ENCODE measurements at regions not wholly inside any gene's neighbourhood (a gene's known extent, or its start where the extent isn't known, plus 50 kb on each side); places are given as distances from the start of the nearest gene placed in this dataset.

GRCh38 chr13:80284290-80284689 is 56.6 kb downstream of the SPRY2 start:
- H3K27ac Mint-ChIP-seq, result no peak overlapping the region
- DNase-seq, result no peak
- no peaks in the 10 kb centered on the region for H3K4me1 Mint-ChIP-seq
- ATAC-seq, result no peak
- H3K9me3 Mint-ChIP-seq, result no peaks in the 10 kb centered on the region
- no peaks in the 10 kb centered on the region for H3K27me3 Mint-ChIP-seq
- no peak overlapping the region for H3K4me3 Mint-ChIP-seq

GRCh38 chr13:80278706-80279105 is 62.2 kb downstream of the SPRY2 start:
- no peaks in the 10 kb centered on the region for H3K4me1 Mint-ChIP-seq
- no peak overlapping the region for H3K27ac Mint-ChIP-seq
- no peak for ATAC-seq
- H3K9me3 Mint-ChIP-seq, result peaks cover 0 to 5% of the 10 kb centered on the region in 2 donors
- no peaks in the 10 kb centered on the region for H3K27me3 Mint-ChIP-seq
- no peak overlapping the region for H3K4me3 Mint-ChIP-seq
- DNase-seq, result no peak

GRCh38 chr13:80276371-80277289 is 64.3 kb downstream of the SPRY2 start:
- peaks cover 0 to 5% of the 10 kb centered on the region in 2 donors for H3K9me3 Mint-ChIP-seq
- H3K27me3 Mint-ChIP-seq, result no peaks in the 10 kb centered on the region
- ATAC-seq (no peak), DNase-seq (no peak)
- no peak overlapping the region for H3K27ac Mint-ChIP-seq
- H3K4me1 Mint-ChIP-seq, result no peaks in the 10 kb centered on the region
- H3K4me3 Mint-ChIP-seq, result no peak overlapping the region

- no peaks in the 10 kb centered on the region for H3K27me3 Mint-ChIP-seq
- no peak for ATAC-seq
- H3K27ac Mint-ChIP-seq, result no peak overlapping the region
- DNase-seq, result no peak
- H3K4me3 Mint-ChIP-seq, result no peak overlapping the region
- H3K9me3 Mint-ChIP-seq, result peaks cover 0 to 5% of the 10 kb centered on the region in 2 donors
- H3K4me1 Mint-ChIP-seq, result no peaks in the 10 kb centered on the region
These were observed 66.3 kb downstream of the SPRY2 start for GRCh38 chr13:80274643-80275042.

- Mint-ChIP-seq H3K27me3 (no peaks in the 10 kb centered on the region), H3K4me1 (no peaks in the 10 kb centered on the region), H3K9me3 (peaks cover 0 to 5% of the 10 kb centered on the region in 2 donors), H3K4me3 (no peak overlapping the region), H3K27ac (peak overlapping the region in 1 of 2 donors; percentile 19)
- no peak for DNase-seq
- no peak for ATAC-seq
These were observed 67.2 kb downstream of the SPRY2 start for GRCh38 chr13:80273718-80274117.

- no peak overlapping the region for H3K4me3 Mint-ChIP-seq
- peaks cover 7 to 18% of the 10 kb centered on the region in 2 donors for H3K9me3 Mint-ChIP-seq
- ATAC-seq, result no peak
- no peaks in the 10 kb centered on the region for H3K4me1 Mint-ChIP-seq
- DNase-seq, result no peak
- H3K27me3 Mint-ChIP-seq, result peaks cover 10% of the 10 kb centered on the region
- H3K27ac Mint-ChIP-seq, result no peak overlapping the region
These were observed 75.6 kb downstream of the SPRY2 start for GRCh38 chr13:80265348-80265747.

GRCh38 chr13:80263745-80264513 is 77.0 kb downstream of the SPRY2 start:
- Mint-ChIP-seq H3K27me3 (peaks cover 10% of the 10 kb centered on the region), H3K4me3 (no peak overlapping the region), H3K27ac (no peak overlapping the region), H3K4me1 (no peaks in the 10 kb centered on the region), H3K9me3 (peaks cover 7 to 18% of the 10 kb centered on the region in 2 donors)
- no peak for DNase-seq
- ATAC-seq, result no peak

- Mint-ChIP-seq H3K27ac (no peak overlapping the region), H3K9me3 (peaks cover 7 to 18% of the 10 kb centered on the region in 2 donors), H3K4me3 (no peak overlapping the region), H3K27me3 (peaks cover 10% of the 10 kb centered on the region), H3K4me1 (no peaks in the 10 kb centered on the region)
- ATAC-seq (no peak), DNase-seq (no peak)
These were observed 78.8 kb downstream of the SPRY2 start for GRCh38 chr13:80262051-80262695.

GRCh38 chr13:80259159-80259558 is 81.8 kb downstream of the SPRY2 start:
- peaks cover 3 to 15% of the 10 kb centered on the region in 2 donors for H3K9me3 Mint-ChIP-seq
- no peak overlapping the region for H3K4me3 Mint-ChIP-seq
- no peak overlapping the region for H3K27ac Mint-ChIP-seq
- H3K4me1 Mint-ChIP-seq, result no peaks in the 10 kb centered on the region
- ATAC-seq, result no peak
- DNase-seq, result no peak
- peaks cover 10% of the 10 kb centered on the region for H3K27me3 Mint-ChIP-seq

- Mint-ChIP-seq H3K4me3 (no peak overlapping the region), H3K27ac (no peak overlapping the region), H3K4me1 (no peaks in the 10 kb centered on the region), H3K9me3 (no peaks in the 10 kb centered on the region), H3K27me3 (no peaks in the 10 kb centered on the region)
- DNase-seq, result no peak
- no peak for ATAC-seq
These were observed 84.5 kb downstream of the SPRY2 start for GRCh38 chr13:80256352-80256932.

GRCh38 chr13:80255946-80256345 is 85.0 kb downstream of the SPRY2 start:
- H3K4me3 Mint-ChIP-seq, result no peak overlapping the region

GRCh38 chr13:80251403-80251802 is 89.5 kb downstream of the SPRY2 start:
- no peaks in the 10 kb centered on the region for H3K9me3 Mint-ChIP-seq
- no peak for DNase-seq
- ATAC-seq, result no peak
- H3K4me3 Mint-ChIP-seq, result no peak overlapping the region
- H3K4me1 Mint-ChIP-seq, result no peaks in the 10 kb centered on the region
- no peak overlapping the region for H3K27ac Mint-ChIP-seq
- H3K27me3 Mint-ChIP-seq, result no peaks in the 10 kb centered on the region

More at GRCh38 chr13:80255946-80256345, 85.0 kb downstream of the SPRY2 start:
- no peaks in the 10 kb centered on the region for H3K27me3 Mint-ChIP-seq
- H3K27ac Mint-ChIP-seq, result peak overlapping the region in 1 of 2 donors; percentile 66
- H3K9me3 Mint-ChIP-seq, result no peaks in the 10 kb centered on the region
- DNase-seq (no peak), ATAC-seq (no peak)
- no peaks in the 10 kb centered on the region for H3K4me1 Mint-ChIP-seq

GRCh38 chr13:80250213-80250810 is 90.6 kb downstream of the SPRY2 start:
- Mint-ChIP-seq H3K4me1 (no peaks in the 10 kb centered on the region), H3K27ac (no peak overlapping the region), H3K27me3 (no peaks in the 10 kb centered on the region), H3K9me3 (no peaks in the 10 kb centered on the region), H3K4me3 (no peak overlapping the region)
- no peak for DNase-seq
- no peak for ATAC-seq

- no peak overlapping the region for H3K4me3 Mint-ChIP-seq
- ATAC-seq, result no peak
- no peaks in the 10 kb centered on the region for H3K9me3 Mint-ChIP-seq
- no peaks in the 10 kb centered on the region for H3K27me3 Mint-ChIP-seq
- no peak overlapping the region for H3K27ac Mint-ChIP-seq
- H3K4me1 Mint-ChIP-seq, result no peaks in the 10 kb centered on the region
- no peak for DNase-seq
These were observed 91.3 kb downstream of the SPRY2 start for GRCh38 chr13:80249516-80250212.

All from stimulated activated naive CD8-positive, alpha-beta T cell treated with anti-CD3 and anti-CD28 coated beads, Interleukin-15, amount 100 ng/mL, for 72 hours (primary cell).